ENCODE measurements at regions not wholly inside any gene's neighbourhood (a gene's known extent, or its start where the extent isn't known, plus 50 kb on each side); places are given as distances from the start of the nearest gene placed in this dataset.
"Not testable (repeated sequence)": the region's sequence is repeated elsewhere in the genome, so short reads cannot be mapped to it uniquely, and the experiment has no call there.

DNA sequence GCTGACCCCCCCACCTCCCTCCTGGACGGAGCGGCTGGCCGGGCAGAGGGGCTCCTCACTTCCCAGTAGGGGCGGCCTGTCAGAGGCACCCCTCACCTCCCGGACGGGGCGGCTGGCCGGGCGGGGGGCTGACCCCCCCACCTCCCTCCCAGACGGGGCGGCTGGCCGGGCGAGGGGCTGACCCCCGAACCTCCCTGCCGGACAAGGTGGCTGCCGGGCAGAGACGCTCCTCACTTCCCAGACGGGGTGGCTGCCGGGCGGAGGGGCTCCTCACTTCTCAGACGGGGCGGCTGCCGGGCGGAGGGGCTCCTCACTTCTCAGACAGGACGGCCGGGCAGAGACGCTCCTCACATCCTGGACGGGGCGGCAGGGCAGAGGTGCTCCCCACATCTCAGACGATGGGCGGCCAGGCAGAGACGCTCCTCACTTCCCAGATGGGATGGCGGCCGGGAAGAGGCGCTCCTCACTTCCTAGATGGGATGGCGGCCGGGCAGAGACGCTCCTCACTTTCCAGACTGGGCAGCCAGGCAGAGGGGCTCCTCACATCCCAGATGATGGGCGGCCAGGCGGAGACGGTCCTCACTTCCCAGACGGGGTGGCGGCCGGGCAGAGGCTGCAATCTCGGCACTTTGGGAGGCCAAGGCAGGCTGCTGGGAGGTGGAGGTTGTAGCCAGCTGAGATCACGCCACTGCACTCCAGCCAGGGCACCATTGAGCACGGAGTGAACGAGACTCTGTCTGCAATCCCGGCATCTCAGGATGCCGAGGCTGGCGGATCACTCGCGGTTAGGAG is 66.2 kb upstream of the PAPPA2 start:
- DNase-seq (ENCODE audit: low read depth in 2 of 2): not testable (repeated sequence)

DNA sequence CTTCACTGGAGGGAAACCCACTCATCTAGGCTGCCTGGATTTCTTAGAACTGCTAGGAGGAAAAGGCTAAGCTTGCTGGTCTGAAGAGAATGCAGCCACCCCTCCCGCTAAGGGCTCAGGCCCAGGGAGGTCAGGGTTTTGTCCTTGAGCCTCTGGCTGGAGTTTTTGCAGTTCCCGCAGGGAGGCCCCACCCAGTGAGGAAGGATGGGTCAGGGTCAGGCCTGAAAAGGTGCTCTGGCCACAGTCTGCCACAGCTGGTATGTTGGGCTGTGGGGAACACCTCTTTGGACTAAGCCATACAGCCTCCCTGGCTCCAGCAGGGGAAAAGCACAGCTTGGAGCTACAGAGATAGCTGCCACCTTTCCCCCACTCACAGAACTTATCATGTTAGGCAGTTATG is 71.4 kb upstream of the PAPPA2 start:
- DNase-seq (ENCODE audit: low read depth in 2 of 2): no peak

DNA sequence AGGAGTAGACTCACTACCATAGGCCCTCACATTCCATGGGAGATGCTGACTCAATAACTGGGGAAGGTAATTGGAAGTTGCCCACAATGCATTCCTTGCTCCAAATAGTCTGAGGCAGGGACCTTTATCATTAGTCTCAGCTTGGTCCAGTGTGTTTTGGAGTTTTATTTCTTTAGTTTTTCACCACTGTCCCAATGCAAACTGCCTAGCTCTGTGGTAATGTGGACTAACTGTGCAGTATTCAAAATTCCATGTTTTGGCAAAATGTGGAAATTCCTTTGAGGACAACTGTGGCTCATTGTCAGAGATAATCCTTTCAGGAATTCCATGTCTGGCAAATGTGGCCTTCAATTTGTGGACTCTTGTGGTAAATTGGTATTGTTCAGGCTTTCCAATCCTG is 78.1 kb upstream of the PAPPA2 start:
- no peak for DNase-seq (ENCODE audit: low read depth in 2 of 2)

DNA sequence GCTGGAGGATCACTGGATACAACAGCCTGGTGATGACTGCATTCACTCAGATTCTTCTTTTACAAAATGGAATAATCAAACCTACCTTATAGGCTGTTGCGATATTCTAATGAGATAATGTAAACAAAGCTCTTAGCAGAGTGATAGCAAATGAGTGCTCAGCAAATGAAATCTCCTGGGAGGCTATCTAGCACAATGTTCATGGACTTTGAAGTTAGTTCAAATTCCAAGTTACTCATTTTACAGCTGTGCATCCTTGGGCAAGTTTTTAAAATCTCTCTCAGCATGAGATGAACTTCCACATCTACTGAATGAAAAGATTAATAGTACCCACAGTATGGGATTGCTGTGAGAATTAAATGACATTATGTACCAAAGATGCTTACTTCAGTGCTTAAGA is 80.8 kb upstream of the PAPPA2 start:
- no peak for DNase-seq (ENCODE audit: low read depth in 2 of 2)

DNA sequence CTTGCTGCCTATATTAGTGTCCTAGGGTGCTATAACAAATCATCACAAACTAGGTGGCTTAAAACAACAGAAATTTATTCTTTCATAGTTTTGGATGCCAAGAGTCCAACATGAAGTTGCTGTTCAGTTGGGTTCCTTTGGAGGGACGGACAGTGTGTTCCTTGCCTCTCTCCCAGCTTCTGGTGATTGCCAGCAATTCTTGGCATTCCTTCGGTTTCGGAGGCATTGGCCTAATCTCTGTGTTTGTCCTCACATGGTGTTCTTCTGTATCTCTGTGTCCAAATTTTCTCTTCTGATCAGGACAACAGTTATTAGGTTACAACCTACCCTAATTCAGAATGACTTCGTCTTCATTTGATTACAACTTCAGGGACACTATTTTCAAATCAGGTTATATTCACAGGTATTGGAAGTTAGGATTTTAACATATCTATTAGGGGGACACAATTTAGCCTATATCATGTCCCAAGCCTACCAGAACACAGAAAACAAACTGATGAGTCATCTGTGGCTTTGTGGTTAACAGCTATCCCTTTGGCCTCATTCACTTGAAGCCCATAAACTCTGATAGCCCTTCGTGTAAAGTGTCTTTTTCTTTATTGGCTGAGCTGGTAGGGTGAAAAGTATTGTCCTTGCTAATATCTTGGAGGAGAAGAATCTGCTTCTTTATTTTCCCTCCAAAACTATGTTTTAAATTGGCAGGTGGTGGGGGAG is 83.2 kb upstream of the PAPPA2 start:
- DNase-seq (ENCODE audit: low read depth in 2 of 2): no peak

DNA sequence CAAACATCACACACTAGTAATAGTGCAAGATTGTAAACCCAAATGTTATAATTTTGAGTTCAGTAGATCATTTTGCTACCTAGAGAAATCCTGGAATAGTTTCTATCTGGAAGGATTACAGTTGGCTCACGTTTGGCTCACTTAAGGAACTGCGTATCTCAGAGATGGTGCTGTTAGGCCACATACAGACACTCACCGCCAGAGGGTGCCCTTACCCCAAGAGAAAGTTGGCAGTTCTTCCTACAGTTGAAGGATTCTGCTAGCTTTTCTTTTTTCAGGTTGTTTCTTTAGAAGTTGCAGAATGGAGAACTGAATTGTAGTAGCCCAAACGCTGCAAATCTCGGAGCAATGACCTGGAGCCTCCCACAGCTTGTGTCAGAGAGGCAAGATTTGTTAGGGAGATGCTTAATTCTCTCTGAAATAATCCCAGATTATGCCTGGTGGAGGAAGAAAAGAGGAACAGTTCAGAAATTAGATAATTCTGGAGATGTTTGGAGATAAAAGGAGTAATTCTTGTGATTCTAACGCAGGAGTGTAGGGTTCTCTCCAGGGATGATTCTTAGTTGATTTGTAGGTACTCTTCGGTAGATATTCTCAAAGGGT is 87.9 kb upstream of the PAPPA2 start:
- DNase-seq (ENCODE audit: low read depth in 2 of 2): peak; percentile 37 to 47

DNA sequence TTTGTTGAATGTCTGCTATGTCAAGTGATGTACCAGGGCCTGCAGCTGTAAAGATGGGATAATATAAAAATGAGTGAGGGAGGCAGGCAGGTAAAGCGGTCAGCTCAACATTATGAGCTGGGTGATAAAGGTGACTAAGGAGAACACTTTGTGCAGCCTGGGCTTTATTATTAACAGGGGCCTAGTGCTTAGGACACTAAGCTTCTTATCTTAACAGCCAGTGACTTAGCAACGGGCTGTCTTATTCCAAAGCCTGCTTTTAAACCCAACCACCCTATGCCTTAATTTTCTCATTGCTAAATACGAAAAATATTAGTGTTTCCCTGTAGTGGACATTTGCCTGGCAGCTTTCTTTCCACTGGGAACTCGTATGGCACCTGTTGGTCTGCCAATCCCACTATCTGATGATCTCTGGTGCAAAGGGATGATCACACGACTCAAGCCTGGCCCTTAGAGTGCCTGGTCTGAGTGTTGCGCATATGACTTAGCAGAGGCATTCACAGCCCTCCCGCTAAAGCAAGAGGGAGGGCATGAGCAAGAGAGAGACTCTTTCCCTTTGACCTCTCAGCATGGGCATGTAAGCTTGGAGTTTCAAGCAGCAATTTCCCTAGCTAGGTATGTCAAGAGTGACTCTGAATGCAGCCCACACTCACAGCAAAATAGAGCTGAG is 98.6 kb upstream of the PAPPA2 start:
- DNase-seq (ENCODE audit: low read depth in 2 of 2): no peak

DNA sequence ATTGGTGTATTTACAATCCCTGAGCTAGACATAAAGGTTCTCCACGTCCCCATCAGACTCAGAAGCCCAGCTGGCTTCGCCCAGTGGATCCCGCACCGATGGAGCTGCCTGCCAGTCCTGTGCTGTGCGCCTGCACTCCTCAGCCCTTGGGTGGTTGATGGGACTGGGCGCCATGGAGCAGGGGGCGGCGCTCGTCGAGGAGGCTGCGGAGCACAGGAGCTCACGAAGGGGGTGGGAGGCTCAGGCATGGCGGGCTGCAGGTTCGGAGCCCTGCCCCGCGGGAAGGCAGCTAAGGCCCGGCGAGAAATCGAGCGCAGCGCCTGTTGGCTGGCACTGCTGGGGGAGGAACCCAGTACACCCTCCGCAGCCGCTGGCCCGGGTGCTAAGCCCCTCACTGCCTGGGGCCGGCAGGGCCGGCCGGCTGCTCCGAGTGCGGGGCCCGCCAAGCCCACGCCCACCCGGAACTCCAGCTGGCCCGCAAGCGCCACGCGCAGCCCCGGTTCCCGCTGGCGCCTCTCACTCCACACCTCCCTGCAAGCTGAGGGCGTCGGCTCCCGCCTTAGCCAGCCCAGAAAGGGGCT is 113.8 kb upstream of the PAPPA2 start:
- DNase-seq (ENCODE audit: low read depth in 2 of 2): not testable (repeated sequence)

DNA sequence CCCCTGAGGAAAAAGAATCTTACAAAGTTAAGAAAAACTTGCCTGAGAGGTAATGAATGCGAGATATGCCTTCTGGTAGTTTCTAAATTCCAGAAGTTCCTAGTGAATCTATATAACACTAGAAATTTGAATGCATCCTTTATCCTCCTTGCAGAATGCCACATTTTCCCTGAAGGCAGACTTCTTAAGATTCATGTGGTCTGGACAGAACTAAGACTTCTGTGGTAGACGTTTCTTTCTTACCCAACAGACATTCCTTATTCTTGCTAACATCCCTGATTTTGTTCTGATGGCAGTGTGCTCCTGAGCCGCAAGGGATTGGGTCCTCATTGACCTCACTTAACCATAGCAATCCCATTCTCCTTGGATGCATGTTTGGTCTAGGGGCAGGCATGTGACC is 121.3 kb upstream of the PAPPA2 start:
- DNase-seq (ENCODE audit: low read depth in 2 of 2): no peak

DNA sequence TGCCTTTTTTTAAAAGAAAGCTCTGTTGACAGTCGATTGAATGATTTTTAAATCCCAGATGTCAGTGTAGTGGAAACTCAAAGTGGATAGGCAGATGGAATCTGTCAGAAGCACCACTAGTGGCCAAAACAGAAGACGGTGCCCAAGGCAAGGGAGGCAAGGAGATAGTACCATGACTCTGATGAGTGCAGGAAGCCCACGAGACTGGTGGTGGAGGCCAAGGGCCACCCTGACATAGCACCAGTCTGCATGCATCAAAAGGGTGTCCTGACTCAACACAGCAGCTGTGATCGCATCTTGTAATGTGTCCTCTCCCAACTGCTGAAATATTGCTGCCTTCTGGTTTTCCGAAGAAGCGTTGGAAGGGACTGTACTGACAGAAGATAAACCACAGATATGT is 124.1 kb upstream of the PAPPA2 start:
- no peak for DNase-seq (ENCODE audit: low read depth in 2 of 2)

DNA sequence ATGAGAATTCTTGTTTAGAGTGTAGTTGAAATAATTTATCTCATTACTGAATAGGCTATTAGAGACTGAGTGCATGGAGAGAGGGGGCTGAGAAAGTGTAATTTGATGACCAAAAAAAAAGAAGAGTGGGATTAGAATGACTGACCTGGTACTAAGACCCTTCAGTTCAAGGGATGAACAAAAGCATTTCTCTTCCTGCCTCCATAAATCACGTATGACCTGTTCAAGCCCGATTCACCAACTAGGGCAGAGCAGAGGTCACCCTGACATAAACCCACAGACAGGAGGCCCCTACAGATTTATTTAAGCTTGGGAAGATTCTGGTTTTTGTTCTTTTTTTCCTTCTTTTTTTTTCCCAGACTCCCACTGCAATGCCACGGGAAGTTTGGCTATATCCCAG is 123.7 kb upstream of the COP1 start:
- DNase-seq (ENCODE audit: low read depth in 2 of 2): no peak

DNA sequence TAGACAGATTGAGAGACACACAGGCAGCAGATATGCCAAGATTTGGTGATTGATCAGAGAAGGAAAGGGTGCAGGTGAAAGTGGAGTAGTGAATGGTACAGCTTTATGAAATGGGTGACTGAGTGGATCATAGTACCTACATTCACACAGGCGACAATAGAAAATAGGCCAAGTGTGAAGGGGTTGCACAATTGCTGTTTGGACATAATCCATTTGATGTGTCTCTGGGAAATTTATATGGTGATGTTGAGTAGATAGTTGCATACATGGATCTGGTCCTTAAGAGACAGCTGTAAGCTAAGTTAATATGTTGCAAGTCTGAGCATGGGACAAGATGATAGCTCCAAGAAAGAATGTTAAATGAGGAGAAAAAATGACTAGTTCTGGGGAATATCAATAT is 118.6 kb upstream of the COP1 start:
- DNase-seq (ENCODE audit: low read depth in 2 of 2): no peak

DNA sequence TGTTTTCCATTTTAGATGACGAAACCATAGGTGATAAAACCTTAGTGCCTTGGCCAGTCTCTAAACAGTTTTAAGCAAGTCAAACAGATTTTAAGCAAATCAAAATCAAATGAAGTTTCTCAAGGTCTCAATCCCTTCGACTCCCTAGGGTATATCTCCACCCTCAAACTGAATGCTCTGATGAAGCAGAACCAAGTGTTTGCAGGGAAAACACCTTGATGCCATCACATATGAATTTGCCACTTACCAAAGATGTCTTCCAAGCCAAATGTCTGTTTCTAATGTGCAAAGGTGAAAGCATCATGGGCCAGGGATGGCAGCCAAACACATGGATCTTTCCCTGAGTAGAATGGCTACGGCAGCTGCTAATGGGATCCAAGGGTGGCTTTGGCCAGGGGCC is 116.4 kb upstream of the COP1 start:
- DNase-seq (ENCODE audit: low read depth in 2 of 2): no peak

DNA sequence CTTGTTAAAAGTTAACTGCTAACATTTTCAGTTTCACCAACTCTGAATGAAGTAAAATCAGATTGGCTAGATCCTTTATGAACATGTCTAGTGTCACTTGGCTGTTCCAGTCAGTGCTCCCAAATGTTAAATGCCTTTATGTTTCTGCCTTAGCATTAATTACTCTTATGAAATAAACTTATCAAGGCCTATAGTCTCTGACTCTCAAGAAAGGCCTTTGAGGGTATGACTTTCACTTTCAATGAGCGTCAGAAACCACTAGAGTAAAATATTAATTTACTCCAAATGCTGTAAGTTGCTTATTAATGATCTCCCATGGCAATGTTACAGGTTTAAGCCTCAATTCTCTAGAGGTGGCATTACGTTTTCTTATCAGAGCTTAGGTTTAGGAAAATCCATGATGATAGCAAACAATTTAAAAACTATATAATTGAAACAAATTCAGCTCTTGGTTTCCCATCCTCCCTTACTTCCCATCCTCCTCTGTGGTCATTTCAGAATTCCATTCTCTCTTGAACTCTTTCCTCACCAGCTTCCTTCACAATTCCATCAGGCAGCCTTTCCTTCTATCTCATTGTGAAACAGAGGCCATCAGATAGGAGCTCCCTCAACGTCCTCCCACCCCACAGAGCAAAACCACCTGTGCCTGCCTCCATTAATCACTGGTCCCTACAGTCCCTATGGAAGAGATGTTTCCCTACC is 108.6 kb upstream of the COP1 start:
- no peak for DNase-seq (ENCODE audit: low read depth in 2 of 2)

DNA sequence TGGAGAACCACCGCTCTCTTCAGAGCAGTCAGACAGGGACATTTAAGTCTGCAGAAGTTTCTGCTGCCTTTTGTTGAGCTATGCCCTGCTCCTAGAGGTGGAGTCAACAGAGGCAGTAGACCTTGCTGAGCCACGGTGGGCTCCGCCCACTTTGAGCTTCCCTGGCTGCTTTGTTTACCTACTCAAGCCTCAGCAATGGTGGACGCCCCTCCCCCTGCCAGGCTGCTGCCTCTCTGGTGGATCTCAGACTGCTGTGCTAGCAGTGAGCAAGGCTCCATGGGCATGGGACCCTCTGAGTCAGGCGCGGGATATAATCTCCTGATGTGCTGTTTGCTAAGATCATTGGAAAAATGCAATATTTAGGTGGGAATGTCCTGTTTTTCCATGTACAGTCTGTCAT is 89.5 kb upstream of the COP1 start:
- not testable (repeated sequence) for DNase-seq (ENCODE audit: low read depth in 2 of 2)

DNA sequence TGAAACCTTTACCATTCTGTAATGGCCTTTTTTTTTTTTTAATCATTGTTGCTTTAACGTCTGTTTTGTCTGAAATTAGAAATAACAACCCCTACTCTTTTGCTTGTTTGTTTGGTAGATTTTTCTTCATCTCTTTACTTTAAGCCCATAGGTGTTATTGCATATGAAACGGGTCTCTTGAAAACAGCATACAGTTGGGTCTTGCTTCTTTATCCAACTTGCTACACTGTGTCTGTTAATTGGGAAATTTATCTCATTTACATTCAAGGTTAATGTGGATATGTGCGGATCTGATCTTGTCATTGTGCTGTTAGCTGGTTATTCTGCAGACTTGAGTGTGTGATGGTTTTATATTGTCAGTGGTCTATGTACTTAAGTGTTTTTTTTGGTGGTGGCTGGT is 78.9 kb upstream of the COP1 start:
- DNase-seq (ENCODE audit: low read depth in 2 of 2): no peak

DNA sequence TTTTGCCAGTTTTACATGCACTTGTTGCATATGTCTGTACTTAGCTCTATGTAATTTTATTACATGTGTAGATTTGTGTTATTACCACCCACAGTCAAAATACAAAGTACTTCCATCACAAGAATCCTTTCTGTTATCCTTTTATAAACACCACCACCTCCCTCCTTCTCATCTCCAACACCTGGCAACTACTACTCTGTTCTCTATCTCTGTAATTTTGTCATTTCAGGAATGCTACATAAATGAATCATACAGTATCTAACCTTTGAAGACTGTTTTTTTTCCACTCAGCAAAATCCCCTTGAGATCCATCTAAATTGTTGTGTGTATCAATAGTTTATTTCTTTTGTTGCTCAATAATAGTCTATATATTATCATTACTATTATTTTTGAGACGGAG is 64.5 kb upstream of the COP1 start:
- no peak for DNase-seq (ENCODE audit: low read depth in 2 of 2)

Data from stimulated activated CD8-positive, alpha-beta memory T cell treated with anti-CD3 and anti-CD28 coated beads, Interleukin-2, amount 100 ng/mL, for 48 hours (primary cell).